Body of pancreas (tissue), 4 donors: ENCODE measurements at regions not wholly inside any gene's neighbourhood (a gene's known extent, or its start where the extent isn't known, plus 50 kb on each side); places are given as distances from the start of the nearest gene placed in this dataset.
"Not testable (repeated sequence)": the region's sequence is repeated elsewhere in the genome, so short reads cannot be mapped to it uniquely, and the experiment has no call there.

Experiments used
- ATAC-seq: fragments of 150-250 bp; one replicate; pipeline ENCODE4 v1.9.1; 2016
- DNase-seq, 4 donors: peaks; one replicate each; pipeline ENCODE4 v3.0.0-alpha.2; 2019
- H3K27ac ChIP-seq, 4 donors: fragments of 200-600 bp; sonication (generic); 1 replicate in 3 of 4; 2 replicates in 1 of 4; pipeline versions ENCODE4 v1.5.1 to v1.6.1; 2016 to 2019; ENCODE audit warnings: mild to moderate bottlenecking in 1 of 4, mixed read lengths in 1 of 4, moderate library complexity in 1 of 4
- H3K27me3 ChIP-seq, 2 donors: fragments of 200-600 bp; sonication (generic); one replicate each; pipeline ENCODE4 v1.6.0; 2016; ENCODE audit warnings: mild to moderate bottlenecking in 1 of 2
- H3K36me3 ChIP-seq, 2 donors: fragments of 200-600 bp; sonication (generic); replicated peaks in 1 of 2; 2 replicates each; pipeline ENCODE4 v1.5.1; 2016; ENCODE audit warnings: low read depth in 2 of 2; ENCODE audit not compliant: insufficient read depth in 1 of 2
- H3K4me1 ChIP-seq: fragments of 200-600 bp; sonication (generic); one replicate; pipeline ENCODE4 v1.6.0; 2016
- H3K4me3 ChIP-seq, 2 donors: fragments of 200-600 bp; sonication (generic); 1 replicate in 1 of 2; 2 replicates in 1 of 2; pipeline ENCODE4 v1.5.1; 2016 to 2019
- H3K9me3 ChIP-seq, 3 donors: fragments of 200-600 bp; sonication (generic); 1 replicate in 2 of 3; 2 replicates in 1 of 3; pipeline ENCODE4 v1.5.1; 2016
- CTCF ChIP-seq, 7 experiments: fragments of 450-650 bp in 4 of 7; fragments of 200-600 bp in 3 of 7; sonication (generic) in 3 of 7; IDR thresholded peaks; one replicate each; pipeline ENCODE4 v1.5.1; 2016 to 2019; ENCODE audit warnings: antibody characterized with exemption in 7 of 7
- POLR2A ChIP-seq, 3 donors: fragments of 450-650 bp; IDR thresholded peaks; one replicate each; pipeline ENCODE4 v1.6.1; 2016; ENCODE audit warnings: antibody characterized with exemption in 3 of 3, mild to moderate bottlenecking in 2 of 3
- WGBS, 2 donors: methylation state at CpG; one replicate each; pipeline ENCODE4 v1.1.5; 2017; 5-methylcytosine and 5-hydroxymethylcytosine counted together
- intact Hi-C: fragments of 100-400 bp; cut with DNase I; formaldehyde crosslinking; loops from one replicate; pipeline ENCODE4 v1.15.1; 2023

- Histone ChIP-seq H3K9me3 (no peaks in the 10 kb centered on the region), H3K27ac (no peak overlapping the region), H3K36me3 (no peaks in the 10 kb centered on the region), H3K27me3 (no peaks in the 10 kb centered on the region), H3K4me3 (no peak overlapping the region), H3K4me1 (no peaks in the 10 kb centered on the region)
- DNase-seq (no peak), ATAC-seq (no peak)
- TF ChIP-seq POLR2A (IDR thresholded peaks at IDR 0.05) (no peak), CTCF (IDR thresholded peaks at IDR 0.05) (no peak)
- intact Hi-C loops = no loop called here
- WGBS, 2 donors = 82 to 85% methylated on average over 6 of the region's 6 CpGs
Measured at GRCh38 chr4:32686123-32686522, 1966.0 kb downstream of the PCDH7 start.

GRCh38 chr4:32689518-32689917 lies 1969.3 kb downstream of the PCDH7 start:
- H3K27me3 ChIP-seq = no peaks in the 10 kb centered on the region
- H3K4me1 ChIP-seq = no peaks in the 10 kb centered on the region
- DNase-seq = no peak
- WGBS, 2 donors = 87 to 92% methylated on average over 3 of the region's 3 CpGs
- H3K36me3 ChIP-seq = no peaks in the 10 kb centered on the region
- H3K27ac ChIP-seq = no peak overlapping the region
- intact Hi-C loops = no loop called here
- ATAC-seq = no peak
- H3K4me3 ChIP-seq = no peak overlapping the region
- H3K9me3 ChIP-seq = no peaks in the 10 kb centered on the region
- no peak for TF ChIP-seq POLR2A (IDR thresholded peaks at IDR 0.05)
- no peak for TF ChIP-seq CTCF (IDR thresholded peaks at IDR 0.05)

- Histone ChIP-seq H3K27me3 (no peaks in the 10 kb centered on the region), H3K36me3 (no peaks in the 10 kb centered on the region), H3K4me3 (no peak overlapping the region), H3K4me1 (no peaks in the 10 kb centered on the region), H3K9me3 (no peaks in the 10 kb centered on the region), H3K27ac (no peak overlapping the region)
- ATAC-seq (no peak), DNase-seq (no peak)
- no peak for TF ChIP-seq CTCF (IDR thresholded peaks at IDR 0.05)
- no peak for TF ChIP-seq POLR2A (IDR thresholded peaks at IDR 0.05)
- 65 to 68% methylated on average over 2 of the region's 2 CpGs for WGBS, 2 donors
- intact Hi-C loops = no loop called here
Measured at GRCh38 chr4:32697281-32697814, 1977.2 kb downstream of the PCDH7 start.

GRCh38 chr4:32700838-32701237 lies 1980.7 kb downstream of the PCDH7 start:
- no peak overlapping the region for H3K27ac ChIP-seq
- no peaks in the 10 kb centered on the region for H3K4me1 ChIP-seq
- TF ChIP-seq CTCF (IDR thresholded peaks at IDR 0.05) = no peak
- TF ChIP-seq POLR2A (IDR thresholded peaks at IDR 0.05) = no peak
- no peak for DNase-seq
- no peaks in the 10 kb centered on the region for H3K27me3 ChIP-seq
- no peaks in the 10 kb centered on the region for H3K36me3 ChIP-seq
- no peaks in the 10 kb centered on the region for H3K9me3 ChIP-seq
- WGBS, 2 donors = 40 to 42% methylated on average over 1 of the region's 1 CpG
- intact Hi-C loops = no loop called here
- ATAC-seq = no peak
- H3K4me3 ChIP-seq = no peak overlapping the region

- intact Hi-C loops = no loop called here
- no peaks in the 10 kb centered on the region for H3K27me3 ChIP-seq
- DNase-seq (no peak), ATAC-seq (no peak)
- 23 to 26% methylated on average over 1 of the region's 1 CpG for WGBS, 2 donors
- H3K9me3 ChIP-seq = no peaks in the 10 kb centered on the region
- no peak overlapping the region for H3K27ac ChIP-seq
- H3K4me3 ChIP-seq = no peak overlapping the region
- no peaks in the 10 kb centered on the region for H3K36me3 ChIP-seq
- H3K4me1 ChIP-seq = no peaks in the 10 kb centered on the region
- no peak for TF ChIP-seq POLR2A (IDR thresholded peaks at IDR 0.05)
- TF ChIP-seq CTCF (IDR thresholded peaks at IDR 0.05) = no peak
Measured at GRCh38 chr4:32706893-32707292, 1986.7 kb downstream of the PCDH7 start.

GRCh38 chr4:32716090-32716620 lies 1996.0 kb downstream of the PCDH7 start:
- H3K4me3 ChIP-seq, DNase-seq, H3K9me3 ChIP-seq, H3K27me3 ChIP-seq, H3K27ac ChIP-seq, H3K36me3 ChIP-seq, H3K4me1 ChIP-seq, ATAC-seq, intact Hi-C loops: not testable (repeated sequence)
- WGBS, 2 donors = 94% methylated on average over 34 of the region's 42 CpGs; no CpG with 5 or more reads in 1 of the 2 donors
